GM23338 (cell line): ENCODE measurements at regions not wholly inside any gene's neighbourhood (a gene's known extent, or its start where the extent isn't known, plus 50 kb on each side); places are given as distances from the start of the nearest gene placed in this dataset.

ENCODE experiments used
- ATAC-seq: fragments of 200-7000 bp; cut with Tn5 transposase; 3 replicates; pipeline ENCODE4 v1.9.1; 2020
- DNase-seq: peaks from one replicate; pipeline ENCODE4 v3.0.0-alpha.2; 2015; ENCODE audit warnings: low spot score
- H2AFZ ChIP-seq: fragments of 200-600 bp; sonication (generic); 2 replicates; pipeline ENCODE4 v1.8.0; 2016; ENCODE audit warnings: antibody characterized with exemption, mild to moderate bottlenecking, moderate library complexity
- H3F3A ChIP-seq: fragments of 200-600 bp; sonication (generic); replicated peaks from 2 replicates; pipeline ENCODE4 v1.8.0; 2017; ENCODE audit warnings: antibody characterized with exemption, mixed run types, low read depth
- H3K27ac ChIP-seq: fragments of 200-600 bp; sonication (generic); 2 replicates; pipeline ENCODE4 v1.6.1; 2016; ENCODE audit warnings: low read depth
- H3K27me3 ChIP-seq: fragments of 200-600 bp; sonication (generic); 2 replicates; pipeline ENCODE4 v1.8.0; 2016; ENCODE audit warnings: mild to moderate bottlenecking, mixed run types, moderate library complexity; ENCODE audit not compliant: insufficient read depth
- H3K36me3 ChIP-seq: fragments of 200-600 bp; sonication (generic); 2 replicates; pipeline ENCODE4 v1.8.0; 2016; ENCODE audit warnings: mild to moderate bottlenecking; ENCODE audit not compliant: insufficient read depth
- H3K4me1 ChIP-seq: fragments of 200-600 bp; sonication (generic); 2 replicates; pipeline ENCODE4 v1.8.0; 2016; ENCODE audit warnings: mild to moderate bottlenecking, moderate library complexity; ENCODE audit not compliant: insufficient read depth
- H3K4me2 ChIP-seq: fragments of 200-600 bp; sonication (generic); 2 replicates; pipeline ENCODE4 v1.7.1; 2017; ENCODE audit warnings: mixed run types
- H3K4me3 ChIP-seq: fragments of 200-600 bp; sonication (generic); 2 replicates; pipeline ENCODE4 v1.6.1; 2016; ENCODE audit warnings: mixed run types
- H3K79me2 ChIP-seq: fragments of 200-600 bp; sonication (generic); replicated peaks from 2 replicates; pipeline ENCODE4 v1.8.0; 2017; ENCODE audit warnings: mild to moderate bottlenecking; ENCODE audit not compliant: insufficient read depth
- H3K9me2 ChIP-seq: fragments of 200-600 bp; sonication (generic); 2 replicates; pipeline ENCODE4 v1.8.0; 2017; ENCODE audit not compliant: insufficient read depth
- H4K20me1 ChIP-seq: fragments of 200-600 bp; sonication (generic); replicated peaks from 2 replicates; pipeline ENCODE4 v1.8.0; 2017; ENCODE audit warnings: mild to moderate bottlenecking; ENCODE audit not compliant: insufficient read depth
- H3K27ac Mint-ChIP-seq: 2 replicates; pipeline ENCODE4 v1.8.0; 2020; ENCODE audit warnings: inconsistent platforms, mild to moderate bottlenecking, moderate library complexity, mixed read lengths
- H3K27me3 Mint-ChIP-seq: 3 replicates; pipeline ENCODE4 v1.8.0; 2022; ENCODE audit warnings: low read depth, mild to moderate bottlenecking, moderate library complexity, mixed read lengths, inconsistent platforms; ENCODE audit not compliant: insufficient read depth, poor library complexity
- H3K36me3 Mint-ChIP-seq: 3 replicates; pipeline ENCODE4 v1.8.0; 2021; ENCODE audit warnings: low read depth, mild to moderate bottlenecking, inconsistent platforms, moderate library complexity, mixed read lengths
- H3K4me1 Mint-ChIP-seq: 3 replicates; pipeline ENCODE4 v1.8.0; 2020; ENCODE audit warnings: mild to moderate bottlenecking, inconsistent platforms, mixed read lengths
- H3K4me3 Mint-ChIP-seq: 3 replicates; pipeline ENCODE4 v1.8.0; 2021; ENCODE audit warnings: moderate library complexity, mild to moderate bottlenecking, inconsistent platforms, mixed read lengths
- H3K9me3 Mint-ChIP-seq: 3 replicates; pipeline ENCODE4 v1.8.0; 2020; ENCODE audit warnings: moderate library complexity, mild to moderate bottlenecking, inconsistent platforms, mixed read lengths
- CREB1 ChIP-seq: fragments of 250-450 bp; sonication (Bioruptor Pico); IDR thresholded peaks from 2 replicates; pipeline ENCODE4 v1.5.0; 2020; ENCODE audit warnings: low read depth, mild to moderate bottlenecking, moderate library complexity
- EZH2phosphoT487 ChIP-seq: fragments of 200-600 bp; sonication (generic); IDR thresholded peaks from one replicate; pipeline ENCODE4 v1.8.1; 2018; ENCODE audit warnings: antibody characterized with exemption; ENCODE audit not compliant: unreplicated experiment
- JUNB ChIP-seq: IDR thresholded peaks from one replicate; pipeline ENCODE4 v1.6.1; 2016; ENCODE audit warnings: antibody characterized with exemption; ENCODE audit not compliant: unreplicated experiment
- POLR2AphosphoS5 ChIP-seq: IDR thresholded peaks from 2 replicates; pipeline ENCODE4 v1.6.1; 2016; ENCODE audit warnings: antibody characterized with exemption, low read depth
- ZNF114 ChIP-seq: fragments of 250-450 bp; sonication (Bioruptor Pico); IDR thresholded peaks from 2 replicates; pipeline ENCODE4 v1.5.0; 2020; ENCODE audit warnings: mild to moderate bottlenecking, moderate library complexity
- ZNF331 ChIP-seq: fragments of 250-450 bp; sonication (Bioruptor Pico); IDR thresholded peaks from 2 replicates; pipeline ENCODE4 v1.5.0; 2020; ENCODE audit warnings: low read depth, mild to moderate bottlenecking, moderate library complexity
- TF ChIP-seq, protein P1 (sequence below): IDR thresholded peaks from 2 replicates; pipeline ENCODE4 v1.6.1; 2016; ENCODE audit warnings: antibody characterized with exemption
- TF ChIP-seq, protein P2 (sequence below), 2 experiments: fragments of 200-600 bp in 1 of 2; sonication (generic) in 1 of 2; conservative IDR thresholded peaks; 2 replicates each; pipeline versions ENCODE4 v1.5.1 to v1.6.1; 2016 to 2017; ENCODE audit warnings: antibody characterized with exemption in 2 of 2, low read depth in 2 of 2, mild to moderate bottlenecking in 2 of 2, moderate library complexity in 1 of 2
- TF ChIP-seq, protein P3 (sequence below): IDR thresholded peaks from one replicate; pipeline ENCODE4 v1.6.1; 2018; ENCODE audit warnings: antibody characterized with exemption; ENCODE audit not compliant: unreplicated experiment
- TF ChIP-seq, protein P4 (sequence below): fragments of 250-450 bp; sonication (Bioruptor Pico); IDR thresholded peaks from 2 replicates; pipeline ENCODE4 v1.5.0; 2020; ENCODE audit warnings: mild to moderate bottlenecking, moderate library complexity

- Mint-ChIP-seq H3K4me1 (no peaks in the 10 kb centered on the region), H3K27ac (no peak overlapping the region), H3K4me3 (no peak overlapping the region), H3K9me3 (peaks cover 6% of the 10 kb centered on the region; the same call in 1 of the 3 replicates), H3K27me3 (no peaks in the 10 kb centered on the region), H3K36me3 (no peaks in the 10 kb centered on the region; the same call in 2 of the 3 replicates)
- H2AFZ ChIP-seq, result no peak overlapping the region
- H3K79me2 ChIP-seq, result no peaks in the 10 kb centered on the region
- DNase-seq (no peak), ATAC-seq (no peak)
- H3K36me3 ChIP-seq, result no peaks in the 10 kb centered on the region
- H3K4me3 ChIP-seq, result no peak overlapping the region
- no peaks in the 10 kb centered on the region for H3K9me2 ChIP-seq
- H3K27me3 ChIP-seq, result no peaks in the 10 kb centered on the region
- no peaks in the 10 kb centered on the region for H3K4me1 ChIP-seq
- H4K20me1 ChIP-seq, result no peaks in the 10 kb centered on the region
- no peaks in the 10 kb centered on the region for H3F3A ChIP-seq
- H3K27ac ChIP-seq, result no peak overlapping the region
- no peak overlapping the region for H3K4me2 ChIP-seq
- TF ChIP-seq, protein P1, sequence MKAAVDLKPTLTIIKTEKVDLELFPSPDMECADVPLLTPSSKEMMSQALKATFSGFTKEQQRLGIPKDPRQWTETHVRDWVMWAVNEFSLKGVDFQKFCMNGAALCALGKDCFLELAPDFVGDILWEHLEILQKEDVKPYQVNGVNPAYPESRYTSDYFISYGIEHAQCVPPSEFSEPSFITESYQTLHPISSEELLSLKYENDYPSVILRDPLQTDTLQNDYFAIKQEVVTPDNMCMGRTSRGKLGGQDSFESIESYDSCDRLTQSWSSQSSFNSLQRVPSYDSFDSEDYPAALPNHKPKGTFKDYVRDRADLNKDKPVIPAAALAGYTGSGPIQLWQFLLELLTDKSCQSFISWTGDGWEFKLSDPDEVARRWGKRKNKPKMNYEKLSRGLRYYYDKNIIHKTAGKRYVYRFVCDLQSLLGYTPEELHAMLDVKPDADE, result no peak
- TF ChIP-seq ZNF114 (CRISPR knock-in tag), result no peak
- no peak for TF ChIP-seq EZH2phosphoT487
- TF ChIP-seq ZNF331 (CRISPR knock-in tag), result no peak
- TF ChIP-seq JUNB, result no peak
- TF ChIP-seq CREB1 (CRISPR knock-in tag), result no peak
- TF ChIP-seq POLR2AphosphoS5, result no peak
- TF ChIP-seq, protein P2, sequence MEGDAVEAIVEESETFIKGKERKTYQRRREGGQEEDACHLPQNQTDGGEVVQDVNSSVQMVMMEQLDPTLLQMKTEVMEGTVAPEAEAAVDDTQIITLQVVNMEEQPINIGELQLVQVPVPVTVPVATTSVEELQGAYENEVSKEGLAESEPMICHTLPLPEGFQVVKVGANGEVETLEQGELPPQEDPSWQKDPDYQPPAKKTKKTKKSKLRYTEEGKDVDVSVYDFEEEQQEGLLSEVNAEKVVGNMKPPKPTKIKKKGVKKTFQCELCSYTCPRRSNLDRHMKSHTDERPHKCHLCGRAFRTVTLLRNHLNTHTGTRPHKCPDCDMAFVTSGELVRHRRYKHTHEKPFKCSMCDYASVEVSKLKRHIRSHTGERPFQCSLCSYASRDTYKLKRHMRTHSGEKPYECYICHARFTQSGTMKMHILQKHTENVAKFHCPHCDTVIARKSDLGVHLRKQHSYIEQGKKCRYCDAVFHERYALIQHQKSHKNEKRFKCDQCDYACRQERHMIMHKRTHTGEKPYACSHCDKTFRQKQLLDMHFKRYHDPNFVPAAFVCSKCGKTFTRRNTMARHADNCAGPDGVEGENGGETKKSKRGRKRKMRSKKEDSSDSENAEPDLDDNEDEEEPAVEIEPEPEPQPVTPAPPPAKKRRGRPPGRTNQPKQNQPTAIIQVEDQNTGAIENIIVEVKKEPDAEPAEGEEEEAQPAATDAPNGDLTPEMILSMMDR (conservative IDR thresholded peaks at IDR 0.05; ENCODE audit: low read depth in 2 of 2), result no peak
- TF ChIP-seq, protein P3, sequence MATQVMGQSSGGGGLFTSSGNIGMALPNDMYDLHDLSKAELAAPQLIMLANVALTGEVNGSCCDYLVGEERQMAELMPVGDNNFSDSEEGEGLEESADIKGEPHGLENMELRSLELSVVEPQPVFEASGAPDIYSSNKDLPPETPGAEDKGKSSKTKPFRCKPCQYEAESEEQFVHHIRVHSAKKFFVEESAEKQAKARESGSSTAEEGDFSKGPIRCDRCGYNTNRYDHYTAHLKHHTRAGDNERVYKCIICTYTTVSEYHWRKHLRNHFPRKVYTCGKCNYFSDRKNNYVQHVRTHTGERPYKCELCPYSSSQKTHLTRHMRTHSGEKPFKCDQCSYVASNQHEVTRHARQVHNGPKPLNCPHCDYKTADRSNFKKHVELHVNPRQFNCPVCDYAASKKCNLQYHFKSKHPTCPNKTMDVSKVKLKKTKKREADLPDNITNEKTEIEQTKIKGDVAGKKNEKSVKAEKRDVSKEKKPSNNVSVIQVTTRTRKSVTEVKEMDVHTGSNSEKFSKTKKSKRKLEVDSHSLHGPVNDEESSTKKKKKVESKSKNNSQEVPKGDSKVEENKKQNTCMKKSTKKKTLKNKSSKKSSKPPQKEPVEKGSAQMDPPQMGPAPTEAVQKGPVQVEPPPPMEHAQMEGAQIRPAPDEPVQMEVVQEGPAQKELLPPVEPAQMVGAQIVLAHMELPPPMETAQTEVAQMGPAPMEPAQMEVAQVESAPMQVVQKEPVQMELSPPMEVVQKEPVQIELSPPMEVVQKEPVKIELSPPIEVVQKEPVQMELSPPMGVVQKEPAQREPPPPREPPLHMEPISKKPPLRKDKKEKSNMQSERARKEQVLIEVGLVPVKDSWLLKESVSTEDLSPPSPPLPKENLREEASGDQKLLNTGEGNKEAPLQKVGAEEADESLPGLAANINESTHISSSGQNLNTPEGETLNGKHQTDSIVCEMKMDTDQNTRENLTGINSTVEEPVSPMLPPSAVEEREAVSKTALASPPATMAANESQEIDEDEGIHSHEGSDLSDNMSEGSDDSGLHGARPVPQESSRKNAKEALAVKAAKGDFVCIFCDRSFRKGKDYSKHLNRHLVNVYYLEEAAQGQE, result no peak
- TF ChIP-seq, protein P4, sequence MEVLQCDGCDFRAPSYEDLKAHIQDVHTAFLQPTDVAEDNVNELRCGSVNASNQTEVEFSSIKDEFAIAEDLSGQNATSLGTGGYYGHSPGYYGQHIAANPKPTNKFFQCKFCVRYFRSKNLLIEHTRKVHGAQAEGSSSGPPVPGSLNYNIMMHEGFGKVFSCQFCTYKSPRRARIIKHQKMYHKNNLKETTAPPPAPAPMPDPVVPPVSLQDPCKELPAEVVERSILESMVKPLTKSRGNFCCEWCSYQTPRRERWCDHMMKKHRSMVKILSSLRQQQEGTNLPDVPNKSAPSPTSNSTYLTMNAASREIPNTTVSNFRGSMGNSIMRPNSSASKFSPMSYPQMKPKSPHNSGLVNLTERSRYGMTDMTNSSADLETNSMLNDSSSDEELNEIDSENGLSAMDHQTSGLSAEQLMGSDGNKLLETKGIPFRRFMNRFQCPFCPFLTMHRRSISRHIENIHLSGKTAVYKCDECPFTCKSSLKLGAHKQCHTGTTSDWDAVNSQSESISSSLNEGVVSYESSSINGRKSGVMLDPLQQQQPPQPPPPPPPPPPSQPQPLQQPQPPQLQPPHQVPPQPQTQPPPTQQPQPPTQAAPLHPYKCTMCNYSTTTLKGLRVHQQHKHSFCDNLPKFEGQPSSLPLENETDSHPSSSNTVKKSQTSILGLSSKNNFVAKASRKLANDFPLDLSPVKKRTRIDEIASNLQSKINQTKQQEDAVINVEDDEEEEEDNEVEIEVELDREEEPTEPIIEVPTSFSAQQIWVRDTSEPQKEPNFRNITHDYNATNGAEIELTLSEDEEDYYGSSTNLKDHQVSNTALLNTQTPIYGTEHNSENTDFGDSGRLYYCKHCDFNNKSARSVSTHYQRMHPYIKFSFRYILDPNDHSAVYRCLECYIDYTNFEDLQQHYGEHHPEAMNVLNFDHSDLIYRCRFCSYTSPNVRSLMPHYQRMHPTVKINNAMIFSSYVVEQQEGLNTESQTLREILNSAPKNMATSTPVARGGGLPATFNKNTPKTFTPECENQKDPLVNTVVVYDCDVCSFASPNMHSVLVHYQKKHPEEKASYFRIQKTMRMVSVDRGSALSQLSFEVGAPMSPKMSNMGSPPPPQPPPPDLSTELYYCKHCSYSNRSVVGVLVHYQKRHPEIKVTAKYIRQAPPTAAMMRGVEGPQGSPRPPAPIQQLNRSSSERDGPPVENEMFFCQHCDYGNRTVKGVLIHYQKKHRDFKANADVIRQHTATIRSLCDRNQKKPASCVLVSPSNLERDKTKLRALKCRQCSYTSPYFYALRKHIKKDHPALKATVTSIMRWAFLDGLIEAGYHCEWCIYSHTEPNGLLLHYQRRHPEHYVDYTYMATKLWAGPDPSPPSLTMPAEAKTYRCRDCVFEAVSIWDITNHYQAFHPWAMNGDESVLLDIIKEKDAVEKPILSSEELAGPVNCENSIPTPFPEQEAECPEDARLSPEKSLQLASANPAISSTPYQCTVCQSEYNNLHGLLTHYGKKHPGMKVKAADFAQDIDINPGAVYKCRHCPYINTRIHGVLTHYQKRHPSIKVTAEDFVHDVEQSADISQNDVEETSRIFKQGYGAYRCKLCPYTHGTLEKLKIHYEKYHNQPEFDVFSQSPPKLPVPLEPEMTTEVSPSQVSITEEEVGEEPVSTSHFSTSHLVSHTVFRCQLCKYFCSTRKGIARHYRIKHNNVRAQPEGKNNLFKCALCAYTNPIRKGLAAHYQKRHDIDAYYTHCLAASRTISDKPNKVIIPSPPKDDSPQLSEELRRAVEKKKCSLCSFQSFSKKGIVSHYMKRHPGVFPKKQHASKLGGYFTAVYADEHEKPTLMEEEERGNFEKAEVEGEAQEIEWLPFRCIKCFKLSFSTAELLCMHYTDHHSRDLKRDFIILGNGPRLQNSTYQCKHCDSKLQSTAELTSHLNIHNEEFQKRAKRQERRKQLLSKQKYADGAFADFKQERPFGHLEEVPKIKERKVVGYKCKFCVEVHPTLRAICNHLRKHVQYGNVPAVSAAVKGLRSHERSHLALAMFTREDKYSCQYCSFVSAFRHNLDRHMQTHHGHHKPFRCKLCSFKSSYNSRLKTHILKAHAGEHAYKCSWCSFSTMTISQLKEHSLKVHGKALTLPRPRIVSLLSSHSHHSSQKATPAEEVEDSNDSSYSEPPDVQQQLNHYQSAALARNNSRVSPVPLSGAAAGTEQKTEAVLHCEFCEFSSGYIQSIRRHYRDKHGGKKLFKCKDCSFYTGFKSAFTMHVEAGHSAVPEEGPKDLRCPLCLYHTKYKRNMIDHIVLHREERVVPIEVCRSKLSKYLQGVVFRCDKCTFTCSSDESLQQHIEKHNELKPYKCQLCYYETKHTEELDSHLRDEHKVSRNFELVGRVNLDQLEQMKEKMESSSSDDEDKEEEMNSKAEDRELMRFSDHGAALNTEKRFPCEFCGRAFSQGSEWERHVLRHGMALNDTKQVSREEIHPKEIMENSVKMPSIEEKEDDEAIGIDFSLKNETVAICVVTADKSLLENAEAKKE (CRISPR knock-in tag), result no peak
Observed at GRCh38 chrX:42442745-42443144, 335.2 kb downstream of the PPP1R2C start.
